CD4-positive, alpha-beta T cell (primary cell): ENCODE measurements at regions not wholly inside any gene's neighbourhood (a gene's known extent, or its start where the extent isn't known, plus 50 kb on each side); places are given as distances from the start of the nearest gene placed in this dataset.

Experiments
- ATAC-seq: fragments of 200-7000 bp; cut with Tn5 transposase; one replicate; pipeline ENCODE4 v1.10.0; 2022; ENCODE audit warnings: mild to moderate bottlenecking; ENCODE audit not compliant: poor library complexity
- CTCF ChIA-PET: fragments of 350-600 bp; sonication (Branson Sonifier 250); formaldehyde crosslinking; loops from one replicate; lab custom pipeline; 2021; ENCODE audit warnings: antibody characterized with exemption, inconsistent platforms; lab: Charles Lee
- POLR2A ChIA-PET: fragments of 350-600 bp; sonication (Branson Sonifier 250); formaldehyde crosslinking; loops from one replicate; lab custom pipeline; 2021; ENCODE audit warnings: antibody characterized with exemption, inconsistent platforms; lab: Charles Lee
- DNase-seq, 14 experiments: peaks; one replicate each; pipeline ENCODE4 v3.0.0-alpha.2; 2013 to 2020; ENCODE audit warnings: mixed read lengths in 2 of 14
- H3K27ac ChIP-seq, 2 donors: one replicate each; pipeline versions ENCODE4 v1.5.1 to v1.7.0; 2013; ENCODE audit warnings: low read length in 2 of 2, low read depth in 1 of 2, mild to moderate bottlenecking in 1 of 2
- H3K27me3 ChIP-seq, 2 experiments: 1 replicate in 1 of 2; 2 replicates in 1 of 2; pipeline versions ENCODE4 v1.6.1 to v1.7.0; 2013; ENCODE audit warnings: low read length in 2 of 2, control low read depth in 1 of 2, mild to moderate bottlenecking in 1 of 2, moderate library complexity in 1 of 2; ENCODE audit not compliant: insufficient read depth in 2 of 2, control insufficient read depth in 1 of 2
- H3K36me3 ChIP-seq: one replicate; pipeline ENCODE4 v1.6.1; 2013; ENCODE audit warnings: low read length, control low read depth; ENCODE audit not compliant: insufficient read depth
- H3K4me1 ChIP-seq: one replicate; pipeline ENCODE4 v1.6.1; 2013; ENCODE audit warnings: low read length, control low read depth; ENCODE audit not compliant: insufficient read depth
- H3K4me3 ChIP-seq: one replicate; pipeline ENCODE4 v1.5.1; 2013; ENCODE audit warnings: mild to moderate bottlenecking, low read length, moderate library complexity
- H3K9me3 ChIP-seq, 2 experiments: 1 replicate in 1 of 2; 2 replicates in 1 of 2; pipeline versions ENCODE4 v1.6.1 to v1.7.0; 2013; ENCODE audit warnings: low read length in 2 of 2, mild to moderate bottlenecking in 2 of 2, control low read depth in 1 of 2, moderate library complexity in 1 of 2; ENCODE audit not compliant: control insufficient read depth in 1 of 2, insufficient read depth in 1 of 2
- H3K27ac Mint-ChIP-seq: one replicate; pipeline ENCODE4 v1.8.0; 2020; ENCODE audit warnings: mixed read lengths
- H3K27me3 Mint-ChIP-seq: one replicate; pipeline ENCODE4 v1.8.0; 2021; ENCODE audit warnings: mixed read lengths
- H3K36me3 Mint-ChIP-seq: one replicate; pipeline ENCODE4 v1.8.0; 2021; ENCODE audit warnings: low read depth, mixed read lengths
- H3K4me1 Mint-ChIP-seq: one replicate; pipeline ENCODE4 v1.8.0; 2021; ENCODE audit warnings: low read depth, mixed read lengths
- H3K4me3 Mint-ChIP-seq: one replicate; pipeline ENCODE4 v1.8.0; 2020; ENCODE audit warnings: mild to moderate bottlenecking, mixed read lengths
- H3K9me3 Mint-ChIP-seq: one replicate; pipeline ENCODE4 v1.8.0; 2020; ENCODE audit warnings: mixed read lengths
- CTCF ChIP-seq: fragments of 200-600 bp; IDR thresholded peaks from one replicate; pipeline ENCODE4 v1.8.0; 2022; ENCODE audit warnings: antibody characterized with exemption, mild to moderate bottlenecking
- intact Hi-C, 2 experiments: fragments of 100-400 bp; cut with DNase I in 1 of 2; cut with micrococcal nuclease in 1 of 2; formaldehyde crosslinking; loops; one replicate each; pipeline versions ENCODE4 v1.15.1 to v1.9.0; 2023 to 2025; cut with DNase I, micrococcal nuclease

GRCh38 chr3:30457726-30458125 is 148.7 kb upstream of the TGFBR2 start:
- DNase-seq, result no peak
- Mint-ChIP-seq H3K9me3 (peaks cover 5% of the 10 kb centered on the region), H3K27ac (no peak overlapping the region), H3K4me1 (no peaks in the 10 kb centered on the region), H3K4me3 (no peak overlapping the region), H3K27me3 (no peaks in the 10 kb centered on the region), H3K36me3 (no peaks in the 10 kb centered on the region)
- intact Hi-C loops, result no loop called here
- Histone ChIP-seq H3K4me3 (no peak overlapping the region), H3K27me3 (no peaks in the 10 kb centered on the region), H3K9me3 (no peaks in the 10 kb centered on the region), H3K36me3 (no peaks in the 10 kb centered on the region), H3K4me1 (no peaks in the 10 kb centered on the region), H3K27ac (no peak overlapping the region)
- CTCF ChIA-PET, result no interaction called here
- no peak for ATAC-seq
- TF ChIP-seq CTCF, result no peak
- POLR2A ChIA-PET, result interaction anchor here (0.6 to 1.0 kb wide), 2 partner anchors 23 to 123 kb away, joined by 3 to 4 read pairs; no protein-coding TSS in a partner anchor

- Histone ChIP-seq H3K27me3 (no peaks in the 10 kb centered on the region), H3K36me3 (no peaks in the 10 kb centered on the region), H3K9me3 (no peaks in the 10 kb centered on the region), H3K4me3 (no peak overlapping the region), H3K27ac (no peak overlapping the region), H3K4me1 (no peaks in the 10 kb centered on the region)
- TF ChIP-seq CTCF, result no peak
- POLR2A ChIA-PET, result no interaction called here
- intact Hi-C loops, result no loop called here
- DNase-seq (no peak), ATAC-seq (no peak)
- Mint-ChIP-seq H3K9me3 (peaks cover 5% of the 10 kb centered on the region), H3K27ac (no peak overlapping the region), H3K36me3 (no peaks in the 10 kb centered on the region), H3K27me3 (no peaks in the 10 kb centered on the region), H3K4me3 (no peak overlapping the region), H3K4me1 (no peaks in the 10 kb centered on the region)
- CTCF ChIA-PET, result no interaction called here
Observed at GRCh38 chr3:30458376-30459171, 147.8 kb upstream of the TGFBR2 start.

- Mint-ChIP-seq H3K27ac (no peak overlapping the region), H3K4me3 (no peak overlapping the region), H3K4me1 (no peaks in the 10 kb centered on the region), H3K9me3 (peaks cover 12% of the 10 kb centered on the region), H3K36me3 (no peaks in the 10 kb centered on the region), H3K27me3 (no peaks in the 10 kb centered on the region)
- ATAC-seq, result no peak
- peaks cover 0 to 4% of the 10 kb centered on the region in 2 experiments for H3K9me3 ChIP-seq
- H3K4me3 ChIP-seq, result no peak overlapping the region
- H3K36me3 ChIP-seq, result no peaks in the 10 kb centered on the region
- no peaks in the 10 kb centered on the region for H3K4me1 ChIP-seq
- POLR2A ChIA-PET, result no interaction called here
- no peaks in the 10 kb centered on the region for H3K27me3 ChIP-seq
- CTCF ChIA-PET, result interaction anchor here (1.4 kb wide), 1 partner anchor 13 kb away, joined by 6 read pairs; no protein-coding TSS in a partner anchor
- TF ChIP-seq CTCF, result no peak
- no peak for DNase-seq
- H3K27ac ChIP-seq, result no peak overlapping the region
- intact Hi-C loops, result no loop called here
Observed at GRCh38 chr3:30461311-30461710, 145.1 kb upstream of the TGFBR2 start.
